NCI-H510A (cell line): ENCODE measurements at regions not wholly inside any gene's neighbourhood (a gene's known extent, or its start where the extent isn't known, plus 50 kb on each side); places are given as distances from the start of the nearest gene placed in this dataset.
"Not testable (repeated sequence)": the region's sequence is repeated elsewhere in the genome, so short reads cannot be mapped to it uniquely, and the experiment has no call there.

Experiments
- DNase-seq: peaks from one replicate; lab custom pipeline; 2025; lab: John Stamatoyannopoulos, UW

GRCh38 chr14:61602003-61602732 lies 93.1 kb upstream of the HIF1A start:
- DNase-seq = no peak

GRCh38 chr14:61602733-61603077 lies 92.6 kb upstream of the HIF1A start:
- DNase-seq = no peak

- DNase-seq = no peak
Observed at GRCh38 chr14:61603736-61604135, 91.6 kb upstream of the HIF1A start.

- DNase-seq = peak; percentile 43
Observed at GRCh38 chr14:61607570-61608244, 87.6 kb upstream of the HIF1A start.

GRCh38 chr14:61608245-61609165 lies 86.8 kb upstream of the HIF1A start:
- DNase-seq = peak; percentile 80

- DNase-seq = no peak
Observed at GRCh38 chr14:61609191-61609843, 86.0 kb upstream of the HIF1A start.

GRCh38 chr14:61609884-61610283 lies 85.4 kb upstream of the HIF1A start:
- no peak for DNase-seq

GRCh38 chr14:61610900-61611299 lies 84.4 kb upstream of the HIF1A start:
- DNase-seq = no peak

GRCh38 chr14:61611880-61612630 lies 83.3 kb upstream of the HIF1A start:
- no peak for DNase-seq

- DNase-seq = not testable (repeated sequence)
Observed at GRCh38 chr14:61613006-61613405, 82.3 kb upstream of the HIF1A start.

GRCh38 chr14:61614693-61615092 lies 80.6 kb upstream of the HIF1A start:
- no peak for DNase-seq

GRCh38 chr14:61615743-61616523 lies 79.4 kb upstream of the HIF1A start:
- no peak for DNase-seq

GRCh38 chr14:61616524-61617185 lies 78.7 kb upstream of the HIF1A start:
- DNase-seq = no peak

GRCh38 chr14:61618448-61618847 lies 76.9 kb upstream of the HIF1A start:
- DNase-seq = no peak

- no peak for DNase-seq
Observed at GRCh38 chr14:61619494-61619893, 75.8 kb upstream of the HIF1A start.

GRCh38 chr14:61620130-61620946 lies 75.0 kb upstream of the HIF1A start:
- no peak for DNase-seq

- no peak for DNase-seq
Observed at GRCh38 chr14:61621444-61621843, 73.9 kb upstream of the HIF1A start.

- DNase-seq = no peak
Observed at GRCh38 chr14:61622051-61622450, 73.3 kb upstream of the HIF1A start.

GRCh38 chr14:61623927-61624326 lies 71.4 kb upstream of the HIF1A start:
- no peak for DNase-seq
